Tongue (tissue), 1 donor: ENCODE measurements at regions not wholly inside any gene's neighbourhood (a gene's known extent, or its start where the extent isn't known, plus 50 kb on each side); places are given as distances from the start of the nearest gene placed in this dataset.

Experiments used
- DNase-seq: peaks from one replicate; pipeline ENCODE4 v3.0.0-alpha.2; 2015

DNA sequence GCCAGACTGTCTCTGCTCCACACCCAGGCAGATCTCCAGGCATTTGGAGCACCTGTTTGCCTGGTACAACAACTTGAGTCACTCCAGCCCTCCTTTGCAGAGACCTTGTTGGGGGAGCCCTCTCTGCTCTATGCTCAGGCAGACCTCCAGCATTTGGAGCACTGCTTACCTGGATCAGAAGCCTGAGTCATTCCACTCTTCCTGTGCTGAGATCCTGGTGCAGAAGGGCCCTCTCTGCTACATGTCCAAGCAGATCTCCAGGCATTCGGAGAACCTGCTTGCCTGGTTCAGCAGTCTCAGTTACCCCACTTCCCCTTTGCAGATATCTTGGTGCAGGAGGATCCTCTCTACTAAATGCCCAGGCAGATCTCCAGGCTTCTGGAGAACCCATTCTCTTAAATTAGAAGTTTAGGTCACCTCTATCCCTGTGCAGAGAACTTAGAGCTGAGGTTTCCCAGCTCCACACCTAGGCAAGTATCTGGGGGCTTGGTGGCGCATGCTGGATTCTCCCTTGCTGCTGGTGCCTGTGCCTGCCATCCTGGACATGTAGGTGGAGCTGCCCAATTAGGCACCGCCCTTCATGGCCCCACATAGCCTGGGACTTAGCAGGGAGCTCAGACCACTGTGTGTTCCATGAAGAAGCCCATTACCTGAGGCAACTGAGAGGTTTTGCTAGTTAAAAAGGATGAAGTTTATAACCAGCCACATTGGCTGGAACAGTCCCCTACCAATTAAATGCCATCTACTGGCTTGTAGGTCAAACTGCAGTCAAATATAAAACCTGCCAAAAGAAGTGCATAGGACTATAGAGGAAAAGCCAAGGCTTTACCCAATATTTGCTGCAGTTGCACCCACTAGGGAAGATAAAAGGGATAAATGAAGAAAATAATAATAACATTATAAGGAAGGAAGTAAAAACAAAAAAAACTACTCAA is 97.6 kb upstream of the SLITRK6 start:
- no peak for DNase-seq

DNA sequence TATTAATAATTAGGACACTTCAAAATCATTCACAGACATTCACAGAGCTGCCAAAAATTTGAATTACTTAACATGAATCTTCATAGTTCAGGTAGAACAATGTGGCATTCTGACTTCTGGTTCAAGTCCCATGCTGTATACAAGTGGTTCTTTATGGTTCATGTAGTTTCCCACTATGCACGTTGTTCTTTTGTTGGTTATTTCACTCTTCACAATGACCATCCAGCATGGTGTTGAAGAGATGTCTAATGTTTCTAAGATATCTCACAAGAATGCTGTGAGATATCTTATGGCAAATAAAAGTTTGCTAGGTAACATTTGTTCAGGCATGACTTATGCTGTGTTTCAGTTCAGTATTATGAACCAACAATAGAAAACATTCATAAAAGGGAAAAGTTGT is 88.2 kb upstream of the SLITRK6 start:
- DNase-seq = no peak

DNA sequence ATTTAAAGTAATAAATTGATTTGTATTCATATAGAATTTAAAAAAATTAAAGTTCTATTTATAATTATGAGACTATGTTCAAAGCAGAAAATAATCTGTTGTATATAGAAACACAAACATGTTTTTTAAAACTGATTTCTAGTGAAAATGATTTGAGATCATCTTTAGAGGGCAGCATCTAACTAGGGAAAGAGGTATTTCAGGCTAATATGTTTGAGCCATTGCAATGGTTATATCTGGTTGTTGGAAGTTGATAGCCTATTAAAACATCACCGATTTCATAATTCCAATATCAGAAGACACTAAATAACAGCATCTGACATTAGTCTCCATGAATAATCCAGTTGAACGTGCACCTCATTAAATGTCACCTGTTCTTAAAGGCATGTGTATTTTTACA is 79.8 kb upstream of the SLITRK6 start:
- DNase-seq = no peak

DNA sequence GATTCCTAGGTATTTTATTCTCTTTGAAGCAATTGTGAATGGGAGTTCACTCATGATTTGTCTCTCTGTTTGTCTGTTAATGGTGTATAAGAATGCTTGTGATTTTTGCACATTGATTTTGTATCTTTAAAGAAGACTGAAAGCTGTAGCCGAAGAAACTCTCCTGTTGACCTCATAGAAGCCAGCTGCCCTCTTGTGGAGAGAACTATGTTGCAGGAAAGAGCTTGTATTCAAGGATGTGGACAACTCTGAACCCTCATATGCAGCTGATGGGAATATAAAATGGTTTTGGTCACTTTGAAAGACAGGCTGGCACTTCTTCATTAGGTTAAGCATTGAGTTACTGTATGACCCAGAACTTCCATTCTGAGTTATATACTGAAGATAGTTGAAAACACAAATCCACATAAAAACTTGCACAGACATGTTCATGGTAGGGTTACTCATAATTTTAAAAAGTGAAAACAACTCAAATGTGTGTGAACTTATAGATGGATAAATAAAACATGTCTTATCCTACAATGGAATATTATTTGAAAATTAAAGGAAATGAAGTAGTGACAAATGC is 65.8 kb upstream of the SLITRK6 start:
- peak; percentile 2 for DNase-seq

DNA sequence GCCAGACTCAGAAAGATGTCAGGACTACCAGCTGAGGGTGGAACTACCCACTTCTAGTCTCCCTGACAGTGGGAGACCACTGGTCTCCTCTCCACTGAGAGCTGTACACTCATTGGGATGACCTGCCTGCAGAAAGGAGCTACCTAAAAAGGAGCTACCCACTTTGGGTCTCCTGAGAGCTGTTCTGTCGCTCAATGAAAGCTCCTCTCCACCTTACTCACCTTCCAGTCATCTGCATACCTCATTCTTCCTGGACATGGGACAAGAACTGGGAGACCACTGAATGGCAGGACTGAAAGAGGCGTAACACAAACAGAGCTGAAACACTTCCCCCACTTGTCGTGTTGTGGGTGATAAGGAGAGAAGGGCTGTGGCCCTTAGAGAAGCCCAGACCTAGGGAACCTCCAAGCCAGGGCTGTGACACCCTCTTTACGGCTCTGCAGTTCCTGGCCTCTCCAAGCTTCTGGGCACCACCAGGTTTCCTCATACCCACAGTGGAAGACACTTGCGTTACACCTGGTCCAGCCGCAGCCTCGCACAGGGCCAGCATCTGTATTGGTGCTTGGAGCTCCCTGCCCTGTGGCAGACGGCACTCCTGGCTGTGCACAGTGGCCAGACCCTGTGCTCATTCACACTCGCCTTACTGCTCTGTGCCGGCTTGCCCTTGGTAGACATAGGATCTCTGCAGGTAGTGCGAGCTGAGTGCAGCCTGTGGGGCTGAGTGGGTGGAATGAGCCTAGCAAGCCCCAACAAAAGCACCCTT is 54.9 kb upstream of the SLITRK6 start:
- no peak for DNase-seq

DNA sequence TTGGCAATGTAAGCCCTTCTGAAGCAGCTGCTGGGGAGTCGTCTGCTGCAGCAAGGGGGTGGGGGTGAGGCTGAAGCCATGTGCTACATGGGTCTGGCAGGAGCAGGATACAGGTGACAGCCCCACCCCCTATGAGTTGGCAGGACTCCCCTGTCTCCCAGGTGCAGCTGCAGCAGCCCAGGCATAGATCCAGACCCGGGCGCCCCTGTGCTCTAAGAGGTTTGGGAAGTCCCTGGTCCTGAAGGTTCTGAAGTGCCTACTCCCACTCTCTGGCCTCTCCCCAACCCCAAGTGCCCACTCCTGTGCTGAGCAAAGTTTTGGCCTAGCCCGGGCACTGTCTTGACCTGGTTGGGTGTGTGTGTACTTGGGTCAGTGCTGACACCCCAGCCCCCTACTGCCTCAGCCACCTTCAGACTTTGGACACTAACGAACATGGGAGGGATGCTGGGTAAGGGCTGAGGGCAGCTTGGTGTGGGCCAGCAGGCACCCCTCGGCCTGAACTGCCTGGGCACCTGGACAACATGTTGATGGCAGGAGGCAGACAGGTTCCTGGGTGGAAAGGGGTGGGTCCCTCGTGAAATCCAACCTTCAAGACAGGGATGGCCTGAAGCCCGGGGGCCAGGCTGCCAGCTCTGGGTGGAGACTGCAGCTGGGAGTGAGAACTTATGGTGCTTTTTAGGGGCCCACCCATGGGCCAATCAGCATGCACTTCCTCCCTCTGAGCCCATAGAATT is 54.1 kb upstream of the SLITRK6 start:
- DNase-seq = no peak
